HEK293 (cell line): ENCODE measurements at regions not wholly inside any gene's neighbourhood (a gene's known extent, or its start where the extent isn't known, plus 50 kb on each side); places are given as distances from the start of the nearest gene placed in this dataset.
"Not testable (repeated sequence)": the region's sequence is repeated elsewhere in the genome, so short reads cannot be mapped to it uniquely, and the experiment has no call there.

Source experiments
- CTCF ChIP-seq: fragments of 450-650 bp; formaldehyde crosslinking; IDR thresholded peaks from 2 replicates; pipeline ENCODE4 v1.5.1; 2016; ENCODE audit warnings: missing biosample characterization, missing genetic modification characterization
- ZNF239 ChIP-seq: fragments of 450-650 bp; formaldehyde crosslinking; IDR thresholded peaks from 2 replicates; pipeline ENCODE4 v1.5.1; 2016; ENCODE audit warnings: missing biosample characterization, missing genetic modification characterization

GRCh38 chr9:64774004-64774812, 510.8 kb downstream of the FOXD4L5 start:
- TF ChIP-seq ZNF239, CTCF (tag by site-specific recombination): not testable (repeated sequence)
